ENCODE measurements at regions not wholly inside any gene's neighbourhood (a gene's known extent, or its start where the extent isn't known, plus 50 kb on each side); places are given as distances from the start of the nearest gene placed in this dataset.

GRCh38 chr12:20212658-20213555 is 155.4 kb upstream of the PDE3A start (continued):
- TF ChIP-seq, protein P1, sequence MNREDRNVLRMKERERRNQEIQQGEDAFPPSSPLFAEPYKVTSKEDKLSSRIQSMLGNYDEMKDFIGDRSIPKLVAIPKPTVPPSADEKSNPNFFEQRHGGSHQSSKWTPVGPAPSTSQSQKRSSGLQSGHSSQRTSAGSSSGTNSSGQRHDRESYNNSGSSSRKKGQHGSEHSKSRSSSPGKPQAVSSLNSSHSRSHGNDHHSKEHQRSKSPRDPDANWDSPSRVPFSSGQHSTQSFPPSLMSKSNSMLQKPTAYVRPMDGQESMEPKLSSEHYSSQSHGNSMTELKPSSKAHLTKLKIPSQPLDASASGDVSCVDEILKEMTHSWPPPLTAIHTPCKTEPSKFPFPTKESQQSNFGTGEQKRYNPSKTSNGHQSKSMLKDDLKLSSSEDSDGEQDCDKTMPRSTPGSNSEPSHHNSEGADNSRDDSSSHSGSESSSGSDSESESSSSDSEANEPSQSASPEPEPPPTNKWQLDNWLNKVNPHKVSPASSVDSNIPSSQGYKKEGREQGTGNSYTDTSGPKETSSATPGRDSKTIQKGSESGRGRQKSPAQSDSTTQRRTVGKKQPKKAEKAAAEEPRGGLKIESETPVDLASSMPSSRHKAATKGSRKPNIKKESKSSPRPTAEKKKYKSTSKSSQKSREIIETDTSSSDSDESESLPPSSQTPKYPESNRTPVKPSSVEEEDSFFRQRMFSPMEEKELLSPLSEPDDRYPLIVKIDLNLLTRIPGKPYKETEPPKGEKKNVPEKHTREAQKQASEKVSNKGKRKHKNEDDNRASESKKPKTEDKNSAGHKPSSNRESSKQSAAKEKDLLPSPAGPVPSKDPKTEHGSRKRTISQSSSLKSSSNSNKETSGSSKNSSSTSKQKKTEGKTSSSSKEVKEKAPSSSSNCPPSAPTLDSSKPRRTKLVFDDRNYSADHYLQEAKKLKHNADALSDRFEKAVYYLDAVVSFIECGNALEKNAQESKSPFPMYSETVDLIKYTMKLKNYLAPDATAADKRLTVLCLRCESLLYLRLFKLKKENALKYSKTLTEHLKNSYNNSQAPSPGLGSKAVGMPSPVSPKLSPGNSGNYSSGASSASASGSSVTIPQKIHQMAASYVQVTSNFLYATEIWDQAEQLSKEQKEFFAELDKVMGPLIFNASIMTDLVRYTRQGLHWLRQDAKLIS (CRISPR knock-in tag; IDR thresholded peaks at IDR 0.05) = no peak
- TF ChIP-seq, protein P2, sequence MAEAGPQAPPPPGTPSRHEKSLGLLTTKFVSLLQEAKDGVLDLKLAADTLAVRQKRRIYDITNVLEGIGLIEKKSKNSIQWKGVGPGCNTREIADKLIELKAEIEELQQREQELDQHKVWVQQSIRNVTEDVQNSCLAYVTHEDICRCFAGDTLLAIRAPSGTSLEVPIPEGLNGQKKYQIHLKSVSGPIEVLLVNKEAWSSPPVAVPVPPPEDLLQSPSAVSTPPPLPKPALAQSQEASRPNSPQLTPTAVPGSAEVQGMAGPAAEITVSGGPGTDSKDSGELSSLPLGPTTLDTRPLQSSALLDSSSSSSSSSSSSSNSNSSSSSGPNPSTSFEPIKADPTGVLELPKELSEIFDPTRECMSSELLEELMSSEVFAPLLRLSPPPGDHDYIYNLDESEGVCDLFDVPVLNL (CRISPR knock-in tag; IDR thresholded peaks at IDR 0.05; ENCODE audit: low read depth) = no peak
- no peak for TF ChIP-seq ZNF780A (CRISPR knock-in tag; IDR thresholded peaks at IDR 0.05)
- TF ChIP-seq ZNF436 (CRISPR knock-in tag; IDR thresholded peaks at IDR 0.05) = no peak

All from K562 (cell line).